GM21390 (cell line): ENCODE measurements at regions not wholly inside any gene's neighbourhood (a gene's known extent, or its start where the extent isn't known, plus 50 kb on each side); places are given as distances from the start of the nearest gene placed in this dataset.
"Not testable (repeated sequence)": the region's sequence is repeated elsewhere in the genome, so short reads cannot be mapped to it uniquely, and the experiment has no call there.

Experiments used
- ATAC-seq: cut with Tn5 transposase; IDR thresholded peaks from one replicate; pipeline ENCODE4 v1.9.1; 2021; ENCODE audit not compliant: unreplicated experiment

DNA sequence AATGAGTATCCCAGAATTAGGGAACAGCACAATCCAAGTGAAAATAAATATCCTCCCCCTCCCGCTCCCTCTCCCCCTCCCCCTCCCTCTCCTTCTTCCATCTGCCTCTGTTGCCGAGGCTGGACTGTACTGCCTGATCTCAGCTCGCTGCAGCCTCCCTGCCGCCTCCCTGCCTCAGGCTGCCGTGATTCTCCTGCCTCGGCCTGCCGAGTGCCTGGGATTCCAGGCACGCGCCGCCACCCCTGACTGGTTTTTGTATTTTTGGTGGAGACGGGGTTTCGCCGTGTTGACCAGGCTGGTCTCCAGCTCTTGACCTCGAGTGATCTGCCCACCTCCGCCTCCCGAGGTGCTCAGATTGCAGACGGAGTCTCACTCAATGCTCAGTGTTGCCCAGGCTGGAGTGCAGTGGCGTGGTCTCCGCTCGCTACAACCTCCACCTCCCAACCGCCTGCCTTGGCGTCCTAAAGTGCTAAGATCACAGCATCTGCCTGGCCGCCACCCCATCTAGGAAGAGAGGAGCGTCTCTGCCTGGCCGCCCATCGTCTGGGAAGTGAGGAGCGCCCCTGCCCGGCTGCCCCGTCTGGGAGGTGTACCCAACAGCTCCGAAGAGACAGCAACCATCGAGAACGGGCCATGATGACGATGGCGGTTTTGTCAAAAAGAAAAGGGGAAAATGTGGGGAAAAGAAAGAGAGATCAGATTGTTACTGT lies 178.9 kb upstream of the IPO5 start:
- not testable (repeated sequence) for ATAC-seq

DNA sequence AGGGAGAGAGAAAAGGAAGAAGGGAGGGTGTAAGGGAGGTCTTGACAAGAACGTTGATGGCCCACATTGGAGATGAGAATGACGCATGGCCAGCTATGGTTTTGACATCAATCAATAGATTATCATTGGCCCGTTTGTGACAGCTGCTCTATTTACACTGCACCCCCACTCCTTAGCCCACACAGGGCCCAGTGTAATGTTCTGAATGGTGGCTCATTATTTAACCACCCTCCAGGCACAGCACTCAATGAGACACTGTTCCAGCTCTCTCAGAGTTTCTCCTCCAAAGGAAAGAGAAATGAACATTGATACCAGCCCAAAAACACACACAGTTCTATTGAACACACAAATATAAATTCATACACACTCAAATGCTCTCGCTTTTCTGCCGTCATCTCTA lies 173.0 kb upstream of the IPO5 start:
- ATAC-seq, result no peak

DNA sequence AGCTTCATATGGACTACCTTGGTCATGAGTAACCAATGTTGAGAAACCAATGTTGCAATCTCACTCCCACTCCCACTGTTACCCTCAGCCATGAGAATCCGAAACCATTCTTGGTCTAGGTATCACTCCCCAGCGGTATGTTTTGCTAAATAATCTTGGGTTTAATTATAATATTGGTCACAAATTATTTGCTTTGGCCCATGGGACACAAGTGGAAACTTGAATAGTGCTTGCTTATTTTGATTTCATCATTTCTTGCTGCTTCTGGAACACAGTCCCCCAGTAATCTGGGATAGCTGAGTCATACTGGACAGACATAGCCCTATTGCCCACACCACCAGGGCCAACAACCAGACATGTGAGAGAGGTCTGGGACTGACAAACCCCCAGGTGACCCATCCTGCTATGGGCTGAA lies 171.6 kb upstream of the IPO5 start:
- ATAC-seq, result no peak

DNA sequence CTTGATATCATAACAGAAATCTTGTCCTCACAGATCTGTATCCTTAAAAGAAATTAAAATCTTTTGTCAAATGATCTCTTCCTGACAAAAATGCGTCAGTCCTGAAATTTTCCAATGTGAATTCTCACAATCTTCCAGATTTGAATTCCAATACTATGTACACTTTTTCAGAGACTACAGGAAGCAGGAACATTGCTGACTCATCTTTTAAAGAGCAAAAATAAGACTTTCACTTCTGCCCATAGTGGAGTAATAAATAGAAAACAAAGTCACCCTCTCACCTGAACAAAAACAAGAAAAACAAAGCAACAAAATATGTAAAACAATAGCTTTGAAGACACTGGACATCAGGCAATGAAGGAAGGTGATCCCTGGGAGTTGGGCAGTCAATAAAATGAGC lies 167.0 kb upstream of the IPO5 start:
- no peak for ATAC-seq

DNA sequence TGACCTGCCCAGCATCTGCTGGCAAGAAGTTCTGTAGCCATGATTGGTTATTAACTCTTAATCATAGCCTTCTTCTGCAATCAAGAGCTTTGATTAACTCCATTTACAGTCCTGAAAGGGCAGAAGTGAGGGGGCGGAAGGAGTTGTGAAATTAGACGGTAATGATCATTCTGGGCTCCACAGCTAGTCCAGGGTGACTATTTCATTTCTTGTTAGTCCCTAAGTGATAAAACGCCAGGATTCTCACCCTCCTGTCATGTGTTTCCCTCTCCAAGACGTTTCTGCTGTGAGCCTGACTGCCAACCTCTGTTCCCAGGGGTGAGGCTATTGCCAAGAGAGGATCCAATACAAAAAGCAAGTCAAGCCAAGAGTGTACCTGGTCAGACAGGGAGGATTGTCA lies 155.9 kb upstream of the IPO5 start:
- ATAC-seq, result no peak

DNA sequence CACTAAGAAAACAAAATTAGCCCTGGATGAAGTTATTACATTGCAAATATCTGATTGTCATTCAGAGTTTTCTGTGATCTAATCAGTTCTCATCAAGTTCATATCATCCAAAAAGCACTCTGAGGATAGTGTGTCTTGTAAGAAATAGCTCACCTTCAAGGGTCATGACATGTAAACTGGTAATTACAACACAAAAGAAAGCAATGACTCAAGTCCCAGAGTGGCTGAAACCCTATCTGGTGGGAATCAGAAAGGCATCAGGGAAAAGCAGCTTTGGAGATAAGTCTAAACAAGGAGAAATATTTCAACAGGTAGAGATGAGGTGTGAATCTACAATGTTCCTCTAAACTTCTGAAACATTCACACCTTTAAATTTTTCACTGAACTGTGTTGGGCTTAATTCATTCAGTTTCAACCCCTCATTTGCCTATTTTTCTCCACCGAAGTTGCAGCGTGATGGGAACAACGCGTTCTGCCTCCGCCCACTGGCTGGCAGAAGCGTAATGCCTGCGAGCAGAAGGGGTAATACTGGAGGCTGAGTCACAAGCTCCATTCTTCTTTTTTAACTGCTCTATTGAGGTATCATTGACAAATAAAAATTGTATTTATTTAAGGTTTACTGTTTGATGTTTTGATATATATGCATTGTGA lies 155.2 kb upstream of the IPO5 start:
- no peak for ATAC-seq

DNA sequence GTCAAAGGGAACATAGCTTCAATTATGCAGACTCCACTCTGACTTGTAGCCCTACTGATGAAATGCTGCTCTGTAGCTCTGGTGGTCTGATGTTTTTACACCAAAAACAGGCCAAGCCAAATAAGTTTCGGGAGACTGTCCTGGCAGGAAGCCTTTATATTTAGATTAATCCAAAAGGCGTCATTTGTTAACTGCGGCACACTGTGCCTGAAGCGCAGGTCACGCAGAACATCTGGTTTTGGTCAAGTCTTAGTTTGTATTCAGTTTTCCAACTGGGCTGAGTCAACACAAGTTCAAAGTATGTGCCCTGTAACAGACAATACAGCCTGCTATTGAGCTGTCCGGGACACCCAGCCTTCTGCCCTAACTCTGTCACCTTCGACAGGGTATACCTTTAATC lies 154.6 kb upstream of the IPO5 start:
- ATAC-seq, result no peak

DNA sequence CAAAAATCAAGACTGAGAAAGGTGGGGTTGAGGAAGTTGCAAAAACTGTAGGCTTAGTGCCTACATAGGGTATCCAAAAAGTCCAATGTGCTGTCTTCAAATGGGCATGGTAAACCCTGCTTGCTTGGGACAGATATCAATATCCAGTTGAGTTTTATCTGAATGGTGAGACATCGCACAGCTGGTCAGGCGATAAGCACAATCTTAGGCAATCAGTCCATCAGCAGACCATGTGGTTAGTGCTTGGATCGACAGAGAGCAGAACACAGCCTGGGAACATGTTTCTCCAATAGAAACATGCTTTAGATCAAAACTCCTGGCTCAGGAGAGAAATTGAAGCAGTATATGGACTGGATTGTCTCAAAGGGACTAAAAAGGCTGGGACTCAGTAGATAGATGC lies 151.3 kb upstream of the IPO5 start:
- ATAC-seq, result no peak

DNA sequence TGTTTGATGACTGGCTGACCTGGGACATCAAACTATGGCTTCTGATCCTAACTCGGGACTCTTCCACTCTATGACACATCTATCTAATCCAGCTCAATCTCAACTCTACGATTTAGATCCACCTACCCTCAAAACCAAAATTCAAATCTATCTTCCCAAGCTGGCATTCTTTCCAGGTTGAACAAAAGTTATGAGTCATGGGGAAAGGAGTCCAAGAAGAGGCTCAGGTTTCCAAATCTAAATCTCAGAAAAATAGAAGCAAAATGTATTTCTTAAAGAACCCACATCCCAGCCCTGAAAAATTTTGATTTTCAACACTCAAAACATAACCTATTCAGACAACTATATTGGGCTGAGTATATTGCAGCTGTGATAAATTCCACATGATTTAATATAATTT lies 143.9 kb upstream of the IPO5 start:
- ATAC-seq, result no peak

DNA sequence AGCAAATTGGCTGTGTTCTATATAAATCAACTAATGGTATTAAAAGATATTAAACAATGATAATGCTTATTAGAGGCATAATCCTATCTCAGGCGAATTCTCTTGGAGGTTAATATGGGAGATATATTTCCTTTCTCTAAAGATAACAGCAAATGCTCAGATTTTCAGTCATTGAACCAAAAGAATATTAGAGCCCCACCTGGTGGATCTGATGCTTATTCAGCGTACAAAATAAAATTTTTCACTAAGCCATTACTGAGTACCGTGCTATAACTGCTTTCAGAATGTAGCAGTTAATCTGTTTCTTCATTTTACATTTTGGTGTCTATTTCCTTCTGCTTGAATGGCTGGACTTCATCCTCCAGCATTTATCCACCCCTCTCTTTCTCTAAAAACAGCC lies 143.3 kb upstream of the IPO5 start:
- no peak for ATAC-seq

DNA sequence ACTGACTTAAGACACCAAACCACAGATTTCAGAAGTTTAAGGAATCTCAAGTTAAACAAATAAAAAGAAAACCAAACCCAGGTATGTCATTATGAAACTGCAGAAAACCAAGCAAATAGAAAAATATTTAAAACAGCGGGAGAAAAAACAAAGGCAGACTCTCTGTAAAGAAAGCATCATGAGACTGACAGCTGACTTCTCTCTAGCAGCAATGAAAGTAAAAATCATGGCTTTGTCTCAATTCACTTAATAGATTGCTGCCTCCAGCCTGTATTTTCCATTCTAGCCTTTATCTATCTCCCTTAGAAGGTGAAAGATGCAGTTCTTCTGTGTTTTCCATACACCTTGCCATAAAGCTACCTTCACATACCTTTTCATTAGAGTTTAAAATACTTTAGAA lies 131.1 kb upstream of the IPO5 start:
- no peak for ATAC-seq

DNA sequence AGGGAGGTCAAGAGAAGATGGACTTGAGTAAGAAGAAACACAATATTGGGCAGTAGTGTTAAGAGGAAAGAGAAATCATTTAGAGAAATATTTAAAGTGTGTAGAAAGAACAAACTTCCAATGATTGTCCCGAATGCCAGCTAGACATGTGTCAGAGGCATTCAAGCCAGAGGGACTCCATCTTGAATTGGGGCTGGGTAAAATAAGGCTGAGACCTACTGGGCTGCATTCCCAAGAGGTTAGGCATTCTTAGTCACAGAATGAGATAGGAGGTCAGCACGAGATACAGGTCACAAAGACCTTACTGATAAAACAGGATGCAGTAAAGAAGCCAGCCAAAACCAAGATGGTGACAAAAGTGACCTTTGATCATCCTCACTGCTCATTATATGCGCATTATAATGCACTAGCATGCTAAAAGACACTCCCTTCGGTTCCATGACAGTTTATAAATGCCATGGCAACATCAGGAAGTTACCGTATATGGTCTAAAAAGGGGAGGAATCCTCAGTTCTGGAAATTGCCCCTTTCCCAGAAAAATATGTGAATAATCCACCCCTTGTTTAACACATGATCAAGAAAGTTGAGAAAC lies 127.0 kb upstream of the IPO5 start:
- no peak for ATAC-seq

DNA sequence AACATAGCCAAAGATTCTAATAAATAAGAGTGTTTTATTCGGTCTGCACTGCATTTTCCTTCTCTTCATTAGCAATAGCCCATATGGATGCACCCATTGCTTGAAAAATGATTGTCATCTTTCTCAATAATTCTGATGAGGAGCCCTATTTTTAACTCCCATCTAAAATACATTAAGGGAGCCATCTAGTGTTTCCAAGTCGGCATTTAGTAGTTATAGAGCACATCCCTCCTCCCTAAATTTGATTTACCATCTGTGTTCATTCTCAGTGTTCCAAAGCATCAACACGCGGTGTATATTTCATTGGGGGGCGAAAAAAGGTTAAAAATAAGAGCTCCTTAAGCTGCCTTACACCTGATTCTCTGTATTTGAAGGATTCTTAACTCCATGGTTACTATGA lies 119.2 kb upstream of the IPO5 start:
- no peak for ATAC-seq

DNA sequence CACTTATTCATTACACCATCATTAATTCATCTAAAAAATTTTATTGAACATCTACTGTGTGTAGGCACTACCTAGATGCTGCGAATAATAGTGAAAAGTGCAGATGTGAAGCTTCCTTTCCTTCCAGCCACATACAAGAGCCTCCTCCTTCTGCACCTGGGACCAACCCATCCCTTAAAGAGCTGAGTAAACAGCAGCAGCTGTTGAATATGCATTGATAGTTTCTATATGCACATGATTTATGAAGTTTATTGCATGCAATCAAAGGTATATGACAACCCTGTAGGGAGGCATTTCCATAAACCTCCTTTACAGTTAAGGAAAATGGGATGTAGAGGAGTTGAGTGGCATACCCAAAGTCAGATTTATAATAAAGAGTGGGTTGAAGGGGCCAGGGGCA lies 110.3 kb upstream of the IPO5 start:
- ATAC-seq, result no peak

DNA sequence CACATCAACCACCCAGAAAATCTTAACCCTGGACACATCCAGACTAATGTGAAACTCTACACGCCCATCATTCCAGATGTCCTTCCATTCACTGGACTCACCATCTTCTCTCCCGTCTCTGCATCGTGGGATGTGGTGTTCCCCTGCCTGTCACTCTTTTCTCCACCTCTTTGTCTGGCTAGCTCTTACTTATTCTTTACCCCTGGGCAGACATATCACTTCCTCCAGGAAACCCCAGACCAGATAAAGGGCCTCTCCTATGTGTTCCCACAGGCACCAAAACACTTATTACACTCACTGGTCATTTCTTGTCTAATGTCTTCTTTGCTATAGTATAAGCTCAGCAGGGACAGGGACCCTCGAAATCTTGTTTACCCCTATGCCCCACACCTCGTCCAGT lies 109.3 kb upstream of the IPO5 start:
- ATAC-seq, result no peak

DNA sequence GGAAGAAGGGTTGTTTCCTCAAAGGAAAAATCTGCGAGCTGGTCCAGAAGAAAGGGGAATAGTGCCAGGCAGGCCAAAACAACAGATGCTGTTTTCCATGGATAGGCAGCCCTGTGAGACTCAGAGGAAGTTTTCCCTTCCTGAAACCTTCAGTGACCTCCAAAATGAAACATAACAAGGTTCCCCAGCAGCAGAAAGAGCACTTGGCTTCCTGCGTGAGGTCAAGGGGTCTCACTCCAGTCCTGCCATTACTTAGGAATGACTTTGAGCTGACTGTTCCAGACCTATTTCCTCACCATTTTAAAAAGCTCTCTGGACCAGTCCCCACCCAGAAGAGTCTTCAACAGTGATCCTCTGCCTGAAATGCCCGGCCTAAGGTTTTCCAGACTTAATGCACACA lies 104.6 kb upstream of the IPO5 start:
- no peak for ATAC-seq

DNA sequence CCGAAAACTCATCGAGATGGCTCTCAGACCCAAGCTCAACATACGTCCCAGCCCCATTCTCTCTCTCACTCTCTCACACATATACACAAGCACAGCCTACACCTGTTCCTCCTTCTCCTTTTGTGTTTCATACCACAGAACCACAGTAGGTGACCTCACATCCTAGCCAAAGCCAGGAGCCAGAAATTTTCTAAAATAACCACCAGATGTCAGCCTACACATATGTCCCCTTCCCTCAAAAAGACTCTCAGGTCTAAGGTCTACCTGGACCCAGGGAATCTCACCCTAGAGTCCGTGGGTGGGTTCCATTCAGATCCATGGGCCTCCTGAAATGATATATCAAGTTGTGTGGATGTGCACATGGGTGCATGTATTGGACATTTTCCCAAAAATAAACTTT lies 104.2 kb upstream of the IPO5 start:
- ATAC-seq, result peak; percentile 91

DNA sequence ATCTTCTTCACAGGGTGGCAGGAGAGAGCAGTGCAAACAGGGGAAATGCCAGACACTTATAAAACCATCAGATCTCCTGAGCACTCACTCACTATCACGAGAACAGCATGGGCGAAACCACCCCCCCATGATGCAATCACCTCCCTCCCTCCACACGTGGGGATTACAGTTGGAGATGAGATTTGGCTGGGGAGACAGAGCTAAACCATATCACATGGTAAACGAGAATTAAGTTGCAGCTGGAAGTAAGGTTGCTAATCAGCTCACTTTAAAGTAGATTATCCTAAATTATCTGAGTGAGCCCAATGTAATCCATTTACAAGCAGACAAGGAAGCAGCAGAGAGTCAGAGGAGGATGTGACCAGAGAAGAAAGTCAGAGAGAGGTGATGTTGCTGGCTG lies 102.2 kb upstream of the IPO5 start:
- no peak for ATAC-seq

DNA sequence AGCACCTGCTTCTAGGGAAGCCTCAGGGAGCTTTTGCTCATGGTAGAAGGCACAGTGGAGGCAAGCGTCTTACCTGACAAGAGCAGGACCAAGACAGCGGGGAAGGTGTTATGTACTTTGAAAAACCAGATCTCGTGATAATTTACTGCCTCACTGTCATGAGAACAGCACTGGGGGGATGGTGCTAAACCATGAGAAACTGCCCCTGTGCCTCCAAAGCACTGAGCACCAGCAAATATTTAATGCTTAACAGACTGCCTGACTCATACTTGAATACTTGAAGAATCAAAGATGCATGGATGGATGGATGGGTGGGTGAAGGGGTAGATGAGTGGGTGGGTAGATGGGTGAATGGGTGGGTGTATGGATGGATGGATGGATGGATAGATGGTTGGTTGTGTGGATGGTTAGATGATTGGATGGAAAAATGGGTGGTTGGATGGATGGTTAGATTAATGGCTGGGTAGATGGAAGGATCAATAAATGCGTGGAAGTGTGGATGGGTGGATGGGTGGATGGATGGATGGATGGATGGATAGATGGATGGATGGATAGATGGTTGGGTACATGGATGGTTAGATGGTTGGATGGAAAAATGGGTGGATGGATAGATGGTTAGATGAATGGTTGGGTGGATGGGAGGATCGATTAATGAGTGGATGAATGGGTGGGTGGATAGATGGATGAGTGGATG lies 101.1 kb upstream of the IPO5 start:
- ATAC-seq, result no peak

DNA sequence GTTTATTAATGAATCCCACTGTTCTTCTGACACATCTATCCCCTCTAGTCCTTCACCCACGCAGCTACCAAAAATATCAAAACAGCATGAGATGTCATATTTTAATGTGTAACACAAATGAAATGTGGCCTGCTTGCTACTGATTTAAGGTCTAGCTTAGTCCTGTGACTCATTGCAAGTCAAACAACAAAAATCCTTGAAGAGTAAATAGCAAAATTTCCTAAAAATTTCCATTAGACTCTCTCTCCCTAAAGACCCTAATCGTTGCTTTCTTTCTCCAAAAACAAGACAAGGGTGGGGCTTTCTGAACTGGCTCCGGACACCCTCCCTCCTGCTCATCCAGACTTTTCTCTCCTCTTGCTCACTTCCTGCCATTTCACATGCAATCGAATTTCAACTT lies 99.9 kb upstream of the IPO5 start:
- no peak for ATAC-seq

DNA sequence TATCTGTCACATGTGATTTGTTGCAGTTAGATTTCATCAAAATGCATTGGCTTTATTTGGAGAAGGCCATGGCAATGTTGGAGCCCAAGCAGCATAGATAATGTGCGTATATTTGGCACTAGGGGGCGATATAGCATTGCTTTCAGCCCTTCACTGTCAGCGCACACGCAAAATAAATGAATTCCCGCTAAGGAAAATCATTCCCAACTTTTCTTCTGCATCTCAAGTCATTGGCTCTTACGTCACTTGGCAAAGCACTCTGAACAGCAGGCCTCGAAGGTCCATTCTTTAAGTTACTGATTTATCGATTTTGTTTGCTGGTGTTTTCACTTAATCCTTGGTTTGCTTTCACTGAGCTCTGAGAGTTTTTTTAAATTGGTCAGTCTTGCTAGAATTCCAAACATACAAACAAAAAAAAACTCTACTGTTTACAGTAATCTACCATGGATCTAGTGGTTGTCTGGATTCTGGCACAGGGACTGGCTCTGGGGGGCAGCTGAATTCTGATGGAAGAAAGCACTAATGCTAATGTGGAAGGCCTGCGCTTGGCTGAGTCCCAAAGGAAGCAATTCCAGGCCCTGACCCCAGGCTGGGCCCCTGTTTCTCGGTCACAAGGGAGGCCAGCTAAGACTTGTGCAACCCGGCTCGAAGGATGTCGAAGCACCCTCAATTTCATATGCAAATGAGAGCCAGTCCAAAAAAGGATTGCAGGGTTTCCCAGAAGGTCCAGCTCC lies 97.7 kb upstream of the IPO5 start:
- peak; percentile 51 for ATAC-seq
